ENCODE measurements at regions not wholly inside any gene's neighbourhood (a gene's known extent, or its start where the extent isn't known, plus 50 kb on each side); places are given as distances from the start of the nearest gene placed in this dataset.
"Not testable (repeated sequence)": the region's sequence is repeated elsewhere in the genome, so short reads cannot be mapped to it uniquely, and the experiment has no call there.

- Histone ChIP-seq H3K4me3 (replicated peaks; ENCODE audit: insufficient read depth, low read length) (no peak overlapping the region), H3K27ac (replicated peaks) (no peak overlapping the region), H3K27me3 (ENCODE audit: insufficient read depth, poor library complexity, severe bottlenecking) (peaks cover 8% of the 10 kb centered on the region)
- TF ChIP-seq POLR2AphosphoS5 (IDR thresholded peaks at IDR 0.05; ENCODE audit: low read depth) (no peak), SPI1 (IDR thresholded peaks at IDR 0.05; ENCODE audit: borderline replicate concordance, low read depth) (no peak)
- DNase-seq (ENCODE audit: low read depth in 1 of 2, low spot score in 1 of 2): no peak
These were observed 57.6 kb upstream of the UNC93A start for GRCh38 chr6:167233490-167233889.

DNA sequence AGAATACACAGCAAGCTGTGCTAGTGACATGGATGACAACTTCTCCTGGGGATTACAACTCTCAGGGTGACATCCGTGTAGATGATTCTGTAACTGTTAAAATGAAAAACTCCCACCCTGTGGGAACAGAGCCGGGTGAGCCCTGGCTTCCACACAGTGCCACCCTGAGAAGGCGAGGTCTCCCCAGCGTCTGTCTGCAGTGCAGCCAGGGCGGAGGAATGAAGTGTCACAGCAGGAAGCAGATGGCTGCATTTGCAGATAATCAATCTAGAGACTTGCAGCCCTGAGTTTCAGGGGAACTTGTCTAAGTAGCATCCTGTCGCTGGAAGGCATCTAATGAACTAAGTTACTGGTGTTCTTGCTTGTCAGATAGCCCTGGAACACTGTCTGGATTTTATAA is 56.5 kb upstream of the UNC93A start:
- H3K4me3 ChIP-seq (replicated peaks; ENCODE audit: insufficient read depth, low read length); H3K27ac ChIP-seq (replicated peaks); DNase-seq (ENCODE audit: low read depth in 1 of 2, low spot score in 1 of 2); H3K27me3 ChIP-seq (ENCODE audit: insufficient read depth, poor library complexity, severe bottlenecking): not testable (repeated sequence)

DNA sequence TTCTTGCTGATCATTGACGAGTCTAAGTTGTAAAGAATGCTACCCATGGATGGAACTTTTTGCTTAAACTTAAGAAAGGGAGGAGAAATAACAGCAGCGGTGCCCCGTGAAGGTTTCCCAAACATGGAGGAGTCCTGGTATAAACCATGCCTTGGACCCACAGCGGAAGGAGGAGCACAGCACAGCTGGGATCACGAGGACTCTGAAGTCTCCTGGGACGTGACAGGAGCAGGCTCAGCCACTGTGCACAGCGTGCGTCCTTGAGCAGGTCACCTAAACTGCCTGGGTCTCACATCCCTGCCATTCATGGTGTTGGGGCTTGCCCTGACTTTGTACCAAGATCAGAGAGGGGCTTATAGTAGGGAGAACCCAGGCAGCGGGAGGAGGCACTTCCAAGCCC is 56.1 kb upstream of the UNC93A start:
- DNase-seq (ENCODE audit: low read depth in 1 of 2, low spot score in 1 of 2): no peak
- no peak overlapping the region for H3K4me3 ChIP-seq (replicated peaks; ENCODE audit: insufficient read depth, low read length)
- no peak overlapping the region for H3K27ac ChIP-seq (replicated peaks)
- TF ChIP-seq POLR2AphosphoS5 (IDR thresholded peaks at IDR 0.05; ENCODE audit: low read depth): no peak
- TF ChIP-seq, protein P1, sequence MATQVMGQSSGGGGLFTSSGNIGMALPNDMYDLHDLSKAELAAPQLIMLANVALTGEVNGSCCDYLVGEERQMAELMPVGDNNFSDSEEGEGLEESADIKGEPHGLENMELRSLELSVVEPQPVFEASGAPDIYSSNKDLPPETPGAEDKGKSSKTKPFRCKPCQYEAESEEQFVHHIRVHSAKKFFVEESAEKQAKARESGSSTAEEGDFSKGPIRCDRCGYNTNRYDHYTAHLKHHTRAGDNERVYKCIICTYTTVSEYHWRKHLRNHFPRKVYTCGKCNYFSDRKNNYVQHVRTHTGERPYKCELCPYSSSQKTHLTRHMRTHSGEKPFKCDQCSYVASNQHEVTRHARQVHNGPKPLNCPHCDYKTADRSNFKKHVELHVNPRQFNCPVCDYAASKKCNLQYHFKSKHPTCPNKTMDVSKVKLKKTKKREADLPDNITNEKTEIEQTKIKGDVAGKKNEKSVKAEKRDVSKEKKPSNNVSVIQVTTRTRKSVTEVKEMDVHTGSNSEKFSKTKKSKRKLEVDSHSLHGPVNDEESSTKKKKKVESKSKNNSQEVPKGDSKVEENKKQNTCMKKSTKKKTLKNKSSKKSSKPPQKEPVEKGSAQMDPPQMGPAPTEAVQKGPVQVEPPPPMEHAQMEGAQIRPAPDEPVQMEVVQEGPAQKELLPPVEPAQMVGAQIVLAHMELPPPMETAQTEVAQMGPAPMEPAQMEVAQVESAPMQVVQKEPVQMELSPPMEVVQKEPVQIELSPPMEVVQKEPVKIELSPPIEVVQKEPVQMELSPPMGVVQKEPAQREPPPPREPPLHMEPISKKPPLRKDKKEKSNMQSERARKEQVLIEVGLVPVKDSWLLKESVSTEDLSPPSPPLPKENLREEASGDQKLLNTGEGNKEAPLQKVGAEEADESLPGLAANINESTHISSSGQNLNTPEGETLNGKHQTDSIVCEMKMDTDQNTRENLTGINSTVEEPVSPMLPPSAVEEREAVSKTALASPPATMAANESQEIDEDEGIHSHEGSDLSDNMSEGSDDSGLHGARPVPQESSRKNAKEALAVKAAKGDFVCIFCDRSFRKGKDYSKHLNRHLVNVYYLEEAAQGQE (IDR thresholded peaks at IDR 0.05; ENCODE audit: insufficient replicate concordance, low read depth): no peak
- no peak for TF ChIP-seq GABPA (IDR thresholded peaks at IDR 0.05; ENCODE audit: low read depth)
- no peak for TF ChIP-seq SPI1 (IDR thresholded peaks at IDR 0.05; ENCODE audit: borderline replicate concordance, low read depth)
- H3K27me3 ChIP-seq (ENCODE audit: insufficient read depth, poor library complexity, severe bottlenecking): peaks cover 8% of the 10 kb centered on the region

DNA sequence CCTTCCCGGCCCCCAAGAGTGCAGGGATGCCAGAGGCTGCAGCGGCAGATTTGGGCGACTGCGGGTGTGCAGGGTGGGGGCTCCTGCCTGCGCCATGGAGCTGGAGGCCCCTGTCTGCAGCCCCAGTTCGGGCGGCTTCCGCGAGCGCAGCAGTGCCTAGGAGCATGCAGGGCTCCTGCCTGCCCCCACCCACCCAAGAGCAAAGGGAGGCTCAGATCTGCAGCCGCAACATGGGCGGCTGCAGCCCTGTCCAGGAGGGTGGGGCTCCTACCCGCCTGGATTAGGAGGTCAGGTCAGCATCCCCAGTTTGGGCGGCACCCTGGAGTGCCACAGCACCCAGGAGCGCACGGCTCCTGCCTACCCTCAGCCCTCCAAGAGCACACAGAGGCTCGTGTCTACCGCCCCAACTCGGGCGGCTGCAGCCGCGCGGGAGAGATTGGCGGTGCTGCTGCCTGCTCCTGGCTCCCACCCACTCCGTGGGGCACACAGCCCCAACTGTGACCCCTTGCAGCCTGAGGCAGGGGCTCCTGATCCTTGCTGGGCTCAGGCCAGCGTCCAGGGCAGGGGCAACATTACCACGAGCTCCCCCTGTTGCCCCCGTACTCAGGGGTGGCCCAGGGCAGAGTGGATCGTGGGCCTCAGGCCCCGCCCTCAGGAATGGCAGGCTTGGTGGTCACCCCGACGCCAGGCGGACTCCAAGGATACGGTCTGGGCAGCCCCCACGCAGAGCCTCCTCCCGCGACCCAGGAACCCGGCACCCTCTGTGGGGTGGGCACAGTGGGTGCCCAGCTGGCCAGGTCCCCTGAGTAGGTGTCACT is 55.5 kb upstream of the UNC93A start:
- Histone ChIP-seq H3K27ac (replicated peaks) (no peak overlapping the region), H3K4me3 (replicated peaks; ENCODE audit: insufficient read depth, low read length) (no peak overlapping the region), H3K27me3 (ENCODE audit: insufficient read depth, poor library complexity, severe bottlenecking) (peaks cover 8% of the 10 kb centered on the region)
- TF ChIP-seq SPI1 (IDR thresholded peaks at IDR 0.05; ENCODE audit: borderline replicate concordance, low read depth) (no peak), POLR2AphosphoS5 (IDR thresholded peaks at IDR 0.05; ENCODE audit: low read depth) (no peak), GABPA (IDR thresholded peaks at IDR 0.05; ENCODE audit: low read depth) (no peak)
- TF ChIP-seq, protein P2, sequence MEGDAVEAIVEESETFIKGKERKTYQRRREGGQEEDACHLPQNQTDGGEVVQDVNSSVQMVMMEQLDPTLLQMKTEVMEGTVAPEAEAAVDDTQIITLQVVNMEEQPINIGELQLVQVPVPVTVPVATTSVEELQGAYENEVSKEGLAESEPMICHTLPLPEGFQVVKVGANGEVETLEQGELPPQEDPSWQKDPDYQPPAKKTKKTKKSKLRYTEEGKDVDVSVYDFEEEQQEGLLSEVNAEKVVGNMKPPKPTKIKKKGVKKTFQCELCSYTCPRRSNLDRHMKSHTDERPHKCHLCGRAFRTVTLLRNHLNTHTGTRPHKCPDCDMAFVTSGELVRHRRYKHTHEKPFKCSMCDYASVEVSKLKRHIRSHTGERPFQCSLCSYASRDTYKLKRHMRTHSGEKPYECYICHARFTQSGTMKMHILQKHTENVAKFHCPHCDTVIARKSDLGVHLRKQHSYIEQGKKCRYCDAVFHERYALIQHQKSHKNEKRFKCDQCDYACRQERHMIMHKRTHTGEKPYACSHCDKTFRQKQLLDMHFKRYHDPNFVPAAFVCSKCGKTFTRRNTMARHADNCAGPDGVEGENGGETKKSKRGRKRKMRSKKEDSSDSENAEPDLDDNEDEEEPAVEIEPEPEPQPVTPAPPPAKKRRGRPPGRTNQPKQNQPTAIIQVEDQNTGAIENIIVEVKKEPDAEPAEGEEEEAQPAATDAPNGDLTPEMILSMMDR (IDR thresholded peaks at IDR 0.05; ENCODE audit: insufficient read depth, low read length): no peak
- TF ChIP-seq, protein P1 (IDR thresholded peaks at IDR 0.05; ENCODE audit: insufficient replicate concordance, low read depth): no peak
- DNase-seq (ENCODE audit: low read depth in 1 of 2, low spot score in 1 of 2): no peak

- H3K27ac ChIP-seq (replicated peaks): no peak overlapping the region
- TF ChIP-seq POLR2AphosphoS5 (IDR thresholded peaks at IDR 0.05; ENCODE audit: low read depth) (no peak), SPI1 (IDR thresholded peaks at IDR 0.05; ENCODE audit: borderline replicate concordance, low read depth) (no peak), GABPA (IDR thresholded peaks at IDR 0.05; ENCODE audit: low read depth) (no peak)
- TF ChIP-seq, protein P1 (IDR thresholded peaks at IDR 0.05; ENCODE audit: insufficient replicate concordance, low read depth): no peak
- TF ChIP-seq, protein P2 (IDR thresholded peaks at IDR 0.05; ENCODE audit: insufficient read depth, low read length): no peak
- no peak overlapping the region for H3K4me3 ChIP-seq (replicated peaks; ENCODE audit: insufficient read depth, low read length)
- no peak for DNase-seq (ENCODE audit: low read depth in 1 of 2, low spot score in 1 of 2)
- H3K27me3 ChIP-seq (ENCODE audit: insufficient read depth, poor library complexity, severe bottlenecking): peaks cover 8% of the 10 kb centered on the region
These were observed 54.9 kb upstream of the UNC93A start for GRCh38 chr6:167236239-167236571.

All from HL-60 (cell line).